ENCODE measurements at regions not wholly inside any gene's neighbourhood (a gene's known extent, or its start where the extent isn't known, plus 50 kb on each side); places are given as distances from the start of the nearest gene placed in this dataset.

- TF ChIP-seq EZH2 (IDR thresholded peaks at IDR 0.05; ENCODE audit: borderline replicate concordance, insufficient read depth, low read depth, low read length, poor library complexity, severe bottlenecking) (no peak), CTCF (IDR thresholded peaks at IDR 0.05) (no peak)
Observed at GRCh38 chr15:38046257-38047051, 112.0 kb downstream of the TMCO5A start.
